AG04449 (cell line): ENCODE measurements at regions not wholly inside any gene's neighbourhood (a gene's known extent, or its start where the extent isn't known, plus 50 kb on each side); places are given as distances from the start of the nearest gene placed in this dataset.

Experiments
- CTCF ChIA-PET: fragments of 350-600 bp; formaldehyde crosslinking; extraction: SDS; loops from one replicate; lab custom pipeline; 2021; ENCODE audit warnings: antibody characterized with exemption; lab: Yijun Ruan, JAX
- POLR2A ChIA-PET: fragments of 400-600, 350-600 bp; formaldehyde crosslinking; extraction: SDS; loops from one replicate; lab custom pipeline; 2020; ENCODE audit warnings: antibody characterized with exemption, inconsistent platforms; lab: Yijun Ruan, JAX
- DNase-seq: peaks from one replicate; pipeline ENCODE4 v3.0.0-alpha.2; 2010; ENCODE audit warnings: low read depth, low spot score
- H3K4me3 ChIP-seq: 2 replicates; pipeline ENCODE4 v1.5.1; 2011; ENCODE audit warnings: low read depth, mild to moderate bottlenecking, control low read depth, low read length
- CTCF ChIP-seq: IDR thresholded peaks from one replicate; pipeline ENCODE4 v1.5.1; 2011; ENCODE audit warnings: mild to moderate bottlenecking, moderate library complexity, low read length, control low read depth, inconsistent platforms; ENCODE audit not compliant: insufficient read depth; ENCODE audit errors: missing control alignments

DNA sequence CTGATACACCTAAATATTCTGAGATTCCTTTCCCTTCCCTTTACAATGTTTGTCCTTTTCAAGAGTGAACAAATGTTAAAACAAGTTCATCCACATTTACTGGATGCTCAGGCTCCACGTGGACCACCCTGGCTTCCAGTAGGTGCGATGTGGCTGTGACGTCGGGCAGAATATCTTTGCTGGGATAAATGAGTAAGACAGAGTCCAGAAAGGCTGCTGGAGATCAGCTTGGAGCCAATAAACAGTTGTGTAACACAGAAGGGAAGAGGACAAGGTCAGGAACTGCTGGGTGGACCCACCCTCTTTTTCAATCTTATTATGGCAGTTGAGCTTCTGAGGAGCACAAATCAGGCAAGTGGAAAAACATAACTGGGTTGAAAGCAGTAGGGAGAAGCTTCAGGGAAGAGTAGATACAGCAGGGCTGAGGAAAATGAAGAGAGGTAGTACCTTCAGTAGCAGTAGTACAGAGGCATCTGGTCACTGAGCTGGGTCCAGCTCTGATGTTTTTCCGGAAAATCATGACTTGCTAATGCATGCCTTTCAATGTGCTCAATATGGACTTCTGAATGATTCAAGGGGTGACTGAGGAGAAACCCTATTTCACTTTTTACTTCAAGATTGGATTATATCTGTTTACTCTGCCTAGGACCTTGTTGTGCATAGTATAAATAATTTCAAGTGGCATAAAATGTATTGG is 171.8 kb upstream of the MAD2L1 start:
- POLR2A ChIA-PET, result no interaction called here
- no peak for DNase-seq
- no peak overlapping the region for H3K4me3 ChIP-seq
- CTCF ChIA-PET, result no interaction called here
- TF ChIP-seq CTCF, result no peak

DNA sequence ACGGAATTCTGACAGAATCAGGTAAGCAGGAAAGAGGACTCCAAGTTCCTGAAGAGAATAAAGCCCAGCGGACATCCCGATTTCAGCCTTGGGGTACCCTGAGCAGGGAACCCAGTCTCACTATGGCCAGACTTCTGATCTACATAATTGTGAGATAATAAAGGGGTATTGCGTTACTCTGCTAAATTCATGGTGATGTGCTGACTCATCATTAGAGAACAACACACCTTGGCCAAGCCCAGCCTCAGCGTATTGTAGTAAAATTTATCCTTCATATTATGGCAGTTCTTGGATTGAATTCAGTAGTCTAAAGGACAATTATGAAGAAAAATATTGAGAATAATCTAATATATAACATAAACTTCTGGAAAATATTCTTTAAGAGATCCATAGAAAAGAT is 170.2 kb upstream of the MAD2L1 start:
- DNase-seq, result no peak
- CTCF ChIA-PET, result no interaction called here
- POLR2A ChIA-PET, result no interaction called here
- H3K4me3 ChIP-seq, result no peak overlapping the region
- no peak for TF ChIP-seq CTCF

GRCh38 chr4:120232050-120232449 is 165.4 kb upstream of the MAD2L1 start:
- TF ChIP-seq CTCF, result no peak
- ChIA-PET CTCF (no interaction called here), POLR2A (no interaction called here)
- DNase-seq, result no peak
- no peak overlapping the region for H3K4me3 ChIP-seq

- H3K4me3 ChIP-seq, result no peak overlapping the region
- DNase-seq, result no peak
- POLR2A ChIA-PET, result no interaction called here
- TF ChIP-seq CTCF, result no peak
- CTCF ChIA-PET, result no interaction called here
Measured at GRCh38 chr4:120228086-120228485, 161.4 kb upstream of the MAD2L1 start.

DNA sequence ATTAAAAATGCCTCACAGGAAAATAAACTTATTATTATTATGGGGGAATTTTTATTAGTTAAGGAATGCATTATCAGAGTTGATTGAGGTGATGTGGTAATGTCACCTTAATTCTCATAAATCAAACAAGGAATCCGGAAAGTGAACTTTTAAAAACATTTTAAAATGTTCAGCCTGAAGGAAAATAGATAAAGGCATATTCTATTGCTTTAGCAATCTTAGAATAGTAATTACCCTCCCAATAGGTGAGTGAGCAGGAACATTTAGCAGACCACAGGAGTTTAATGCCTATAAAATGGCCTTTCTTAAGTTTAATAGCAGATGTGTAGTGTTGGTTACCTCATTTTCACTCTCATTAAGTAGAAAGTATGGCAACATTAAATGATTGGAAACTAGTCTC is 160.9 kb upstream of the MAD2L1 start:
- ChIA-PET CTCF (no interaction called here), POLR2A (no interaction called here)

DNA sequence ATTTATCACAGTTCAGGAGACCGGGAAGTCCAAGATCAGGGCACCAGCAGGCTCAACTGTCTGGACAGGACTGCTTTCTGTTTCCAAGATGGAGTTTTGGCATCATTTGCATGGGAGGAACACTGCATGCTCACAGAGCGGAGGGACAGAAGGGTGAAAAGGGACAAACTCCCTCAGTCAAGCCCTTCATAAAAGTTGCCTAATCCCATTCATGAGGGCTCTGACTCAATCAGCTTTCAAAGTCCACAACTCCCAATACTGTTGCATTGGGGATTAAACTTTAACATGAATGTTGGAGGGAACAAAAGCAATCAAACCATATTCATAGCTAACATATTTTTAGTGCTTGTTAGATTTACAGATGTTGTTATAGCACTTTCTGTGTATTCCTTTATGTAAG is 158.9 kb upstream of the MAD2L1 start:
- no peak overlapping the region for H3K4me3 ChIP-seq
- ChIA-PET POLR2A (no interaction called here), CTCF (no interaction called here)
- no peak for TF ChIP-seq CTCF
- DNase-seq, result no peak

More for the DNA sequence above, 160.9 kb upstream of the MAD2L1 start:
- H3K4me3 ChIP-seq, result no peak overlapping the region
- no peak for TF ChIP-seq CTCF
- no peak for DNase-seq
